Activated T-cell treated with anti-CD3 and anti-CD28 coated beads, Interleukin-2, amount 50 U/mL, for 72 hours (primary cell): ENCODE measurements at regions not wholly inside any gene's neighbourhood (a gene's known extent, or its start where the extent isn't known, plus 50 kb on each side); places are given as distances from the start of the nearest gene placed in this dataset.
A peak's percentile ranks its signal among the peaks of the same experiment; 100 is the strongest.

Experiments used
- ATAC-seq, 2 donors: fragments of 150-1000 bp; cut with Tn5 transposase; replicated peaks in 1 of 2; 2 replicates each; pipeline ENCODE4 v1.10.0; 2021; ENCODE audit warnings: moderate library complexity in 2 of 2, mild to moderate bottlenecking in 1 of 2
- DNase-seq, 2 donors: peaks; one replicate each; pipeline ENCODE4 v3.0.0; 2021 to 2022; ENCODE audit warnings: mixed read lengths in 1 of 2
- H3K27ac Mint-ChIP-seq: one replicate; pipeline ENCODE4 v1.8.0; 2022; ENCODE audit warnings: mild to moderate bottlenecking, moderate library complexity, mixed read lengths
- H3K27me3 Mint-ChIP-seq: one replicate; pipeline ENCODE4 v1.8.0; 2022; ENCODE audit warnings: low read depth, mixed read lengths
- H3K36me3 Mint-ChIP-seq, 2 donors: one replicate each; pipeline ENCODE4 v1.8.0; 2022; ENCODE audit warnings: mixed read lengths in 2 of 2, mild to moderate bottlenecking in 1 of 2; ENCODE audit not compliant: insufficient read depth in 2 of 2
- H3K4me1 Mint-ChIP-seq: one replicate; pipeline ENCODE4 v1.8.0; 2022; ENCODE audit warnings: low read depth, mixed read lengths
- H3K4me3 Mint-ChIP-seq, 2 donors: one replicate each; pipeline ENCODE4 v1.8.0; 2022; ENCODE audit warnings: mild to moderate bottlenecking in 2 of 2, mixed read lengths in 2 of 2, moderate library complexity in 2 of 2
- H3K9me3 Mint-ChIP-seq, 2 donors: one replicate each; pipeline ENCODE4 v1.8.0; 2022; ENCODE audit warnings: mixed read lengths in 2 of 2

DNA sequence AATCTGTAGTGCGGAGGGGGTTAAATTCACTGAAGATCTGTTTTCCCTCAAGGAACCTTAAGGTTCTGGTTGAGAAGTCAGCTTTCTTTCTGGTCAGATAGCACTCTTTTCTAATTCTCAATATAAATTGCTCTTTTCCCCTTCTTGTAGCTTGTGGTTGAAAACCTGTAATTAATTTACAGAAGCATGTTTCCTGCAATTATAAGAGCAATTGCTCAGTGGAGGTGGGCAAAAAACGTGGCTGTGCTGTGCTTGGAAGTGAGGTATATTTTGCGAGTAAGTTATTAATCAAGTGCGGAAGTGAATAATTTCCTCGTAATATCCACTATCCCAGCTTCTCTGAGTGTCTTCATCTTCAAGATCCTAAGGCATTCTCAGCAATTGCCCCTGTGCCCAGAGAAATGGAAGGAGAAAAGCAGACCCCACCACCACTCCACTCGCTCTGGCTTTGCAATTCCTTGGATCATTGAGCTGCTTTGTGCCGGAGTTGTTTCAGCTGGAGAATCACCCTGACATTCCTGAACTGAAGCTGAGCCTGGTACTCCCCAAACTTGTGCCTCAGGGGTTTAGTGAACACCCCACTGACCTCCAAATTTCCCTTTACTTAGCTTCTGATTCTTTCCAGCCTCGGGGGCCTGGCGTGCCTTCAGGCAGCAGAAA, 140.6 kb downstream of the LRRC70 start:
- H3K27me3 Mint-ChIP-seq = peaks cover 21% of the 10 kb centered on the region
- H3K4me1 Mint-ChIP-seq = no peaks in the 10 kb centered on the region
- DNase-seq (no peak), ATAC-seq (no peak)
- no peaks in the 10 kb centered on the region for H3K9me3 Mint-ChIP-seq
- H3K4me3 Mint-ChIP-seq = no peak overlapping the region
- H3K36me3 Mint-ChIP-seq = no peaks in the 10 kb centered on the region
- no peak overlapping the region for H3K27ac Mint-ChIP-seq

DNA sequence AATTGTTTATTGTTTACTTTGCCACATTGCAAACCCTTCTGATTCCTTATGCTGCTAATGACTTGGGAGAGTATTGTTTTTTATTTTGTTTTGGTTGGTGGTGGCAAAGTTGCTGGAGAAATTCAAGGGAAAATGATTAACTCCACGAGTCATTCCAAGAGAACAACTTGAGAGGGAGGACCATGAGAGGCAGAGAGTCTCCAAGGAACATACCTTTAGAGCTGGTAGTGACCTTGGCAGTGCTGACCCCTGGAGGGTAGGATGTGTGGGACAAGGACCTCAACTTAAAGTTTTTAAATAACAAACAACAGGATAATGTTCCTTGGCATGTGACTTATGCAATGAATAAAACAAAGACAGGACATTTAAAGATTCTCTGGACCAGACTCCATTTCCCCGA, 139.7 kb downstream of the LRRC70 start:
- no peaks in the 10 kb centered on the region for H3K4me1 Mint-ChIP-seq
- no peaks in the 10 kb centered on the region for H3K9me3 Mint-ChIP-seq
- no peak overlapping the region for H3K4me3 Mint-ChIP-seq
- DNase-seq (no peak), ATAC-seq (no peak)
- H3K27ac Mint-ChIP-seq = no peak overlapping the region
- peaks cover 21% of the 10 kb centered on the region for H3K27me3 Mint-ChIP-seq
- no peaks in the 10 kb centered on the region for H3K36me3 Mint-ChIP-seq

DNA sequence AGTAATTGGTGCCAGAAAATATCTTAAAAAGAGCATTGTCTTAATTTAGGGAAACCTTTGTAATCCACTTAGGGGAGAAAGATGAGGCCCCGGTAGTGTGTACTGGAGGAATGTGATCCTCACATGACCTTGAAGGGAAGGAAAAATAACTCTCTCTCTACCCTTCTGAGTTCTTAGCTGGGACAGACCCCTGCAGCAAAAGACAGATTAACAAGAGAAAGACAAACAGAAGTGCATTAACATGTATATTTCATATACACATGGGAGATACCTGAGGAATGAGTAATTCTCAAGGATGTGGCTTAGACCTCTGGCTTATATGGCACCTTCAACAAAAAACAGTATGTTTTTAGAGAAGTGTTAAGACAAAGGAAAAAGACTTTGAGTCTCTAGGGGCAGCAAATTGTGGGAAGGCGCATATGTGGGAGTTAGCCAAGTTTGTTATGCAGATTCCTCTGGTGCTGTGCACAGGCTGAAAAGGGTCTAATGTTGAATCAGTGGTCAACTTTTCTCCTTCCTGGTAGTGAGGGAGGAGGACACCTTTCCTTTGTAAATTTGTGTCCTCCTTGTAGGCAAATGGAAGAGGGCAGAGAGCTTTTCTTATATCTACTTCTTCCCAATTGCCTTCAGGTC, 138.8 kb downstream of the LRRC70 start:
- DNase-seq (no peak), ATAC-seq (no peak)
- no peak overlapping the region for H3K27ac Mint-ChIP-seq
- no peaks in the 10 kb centered on the region for H3K36me3 Mint-ChIP-seq
- no peaks in the 10 kb centered on the region for H3K4me1 Mint-ChIP-seq
- no peak overlapping the region for H3K4me3 Mint-ChIP-seq
- no peaks in the 10 kb centered on the region for H3K9me3 Mint-ChIP-seq
- peaks cover 17% of the 10 kb centered on the region for H3K27me3 Mint-ChIP-seq

DNA sequence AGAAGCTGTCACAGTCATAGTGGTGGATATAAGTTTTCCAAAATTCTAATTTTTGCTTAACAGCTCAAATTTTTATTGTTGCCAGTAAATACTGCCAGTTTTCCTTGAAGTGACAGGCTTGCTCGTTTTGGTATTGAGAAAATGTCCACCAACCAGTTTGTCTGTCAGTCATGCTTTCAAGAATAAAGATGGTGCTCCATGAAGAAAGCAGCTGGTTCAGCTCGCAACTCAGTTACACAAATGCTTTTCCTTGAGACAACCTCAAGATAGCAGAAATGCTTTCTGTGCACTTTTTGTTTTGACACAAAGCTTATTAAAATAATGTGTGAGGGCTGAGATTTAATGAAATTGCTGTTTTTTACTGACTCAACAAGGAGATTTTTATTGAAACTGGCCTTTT, 135.7 kb downstream of the LRRC70 start:
- H3K27me3 Mint-ChIP-seq = peaks cover 13% of the 10 kb centered on the region
- no peak overlapping the region for H3K27ac Mint-ChIP-seq

DNA sequence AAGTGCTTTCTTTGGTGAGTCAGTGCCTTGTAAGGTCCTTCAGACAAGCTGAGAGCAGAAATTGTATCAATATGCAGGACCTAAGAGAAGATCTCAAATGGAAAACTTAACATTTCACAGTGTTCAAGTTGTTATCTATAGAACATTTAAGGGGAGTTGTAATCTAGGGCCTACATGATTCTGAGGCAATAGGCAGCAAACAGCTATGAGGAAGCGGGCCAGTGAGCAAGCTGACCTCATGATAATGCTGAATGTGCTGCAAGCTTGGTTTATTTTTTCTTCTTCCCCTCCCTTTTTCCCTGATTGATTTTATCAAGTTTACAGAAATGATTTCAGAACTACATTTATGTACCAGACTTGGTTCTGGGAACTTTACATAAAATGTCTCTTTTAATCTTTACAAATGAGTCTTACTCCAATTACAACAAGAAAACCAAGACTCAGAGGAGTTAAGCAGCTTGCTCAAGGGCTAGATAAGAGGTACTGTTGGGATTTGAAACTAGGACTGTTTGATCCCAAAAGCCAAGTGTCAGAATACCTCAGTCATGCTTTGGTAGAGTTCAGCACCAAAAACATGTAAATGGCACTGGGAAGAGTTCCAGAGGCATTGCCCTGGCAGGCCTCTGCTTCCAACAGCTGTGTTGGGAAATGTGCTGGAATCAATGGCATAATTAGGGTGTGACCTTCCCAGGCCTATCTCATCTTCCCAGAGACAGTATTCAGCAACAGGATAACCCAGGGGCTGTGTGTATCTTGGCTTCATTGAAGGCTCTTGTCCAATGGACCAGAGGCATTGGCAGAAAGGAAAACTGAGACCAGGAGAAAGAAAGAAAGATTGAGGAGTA, 130.1 kb downstream of the LRRC70 start:
- H3K27ac Mint-ChIP-seq = no peak overlapping the region
- H3K9me3 Mint-ChIP-seq = peaks cover 0 to 4% of the 10 kb centered on the region in 2 donors
- H3K27me3 Mint-ChIP-seq = peaks cover 6% of the 10 kb centered on the region
- no peaks in the 10 kb centered on the region for H3K4me1 Mint-ChIP-seq
- H3K36me3 Mint-ChIP-seq = no peaks in the 10 kb centered on the region
- no peak for DNase-seq
- ATAC-seq = no peak
- H3K4me3 Mint-ChIP-seq = no peak overlapping the region

More for the DNA sequence above, 135.7 kb downstream of the LRRC70 start:
- H3K9me3 Mint-ChIP-seq = no peaks in the 10 kb centered on the region
- no peak for DNase-seq
- H3K4me1 Mint-ChIP-seq = no peaks in the 10 kb centered on the region
- no peak for ATAC-seq
- no peak overlapping the region for H3K4me3 Mint-ChIP-seq
- no peaks in the 10 kb centered on the region for H3K36me3 Mint-ChIP-seq

DNA sequence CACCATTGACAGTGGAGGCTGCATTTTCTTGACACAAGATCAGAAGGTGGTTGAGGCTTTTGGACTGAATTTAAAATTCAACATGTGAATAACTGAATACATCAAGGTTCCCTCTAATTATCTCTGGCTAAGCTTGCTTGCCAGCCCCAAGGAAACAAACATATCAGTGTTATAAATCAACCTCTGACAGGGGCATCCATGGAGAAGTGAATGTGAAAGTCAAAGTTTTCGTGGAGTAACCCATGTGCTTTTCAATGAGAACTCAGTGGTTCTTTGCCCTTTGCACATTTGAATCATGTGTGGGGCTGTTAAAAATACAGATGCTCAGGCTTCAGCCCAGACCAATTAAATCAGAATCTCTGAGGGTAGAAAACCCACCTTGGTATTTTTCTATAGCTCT, 128.9 kb downstream of the LRRC70 start:
- DNase-seq (no peak), ATAC-seq (no peak)
- Mint-ChIP-seq H3K27me3 (peaks cover 6% of the 10 kb centered on the region), H3K36me3 (no peaks in the 10 kb centered on the region), H3K27ac (no peak overlapping the region), H3K4me3 (no peak overlapping the region), H3K4me1 (no peaks in the 10 kb centered on the region), H3K9me3 (peaks cover 0 to 4% of the 10 kb centered on the region in 2 donors)

DNA sequence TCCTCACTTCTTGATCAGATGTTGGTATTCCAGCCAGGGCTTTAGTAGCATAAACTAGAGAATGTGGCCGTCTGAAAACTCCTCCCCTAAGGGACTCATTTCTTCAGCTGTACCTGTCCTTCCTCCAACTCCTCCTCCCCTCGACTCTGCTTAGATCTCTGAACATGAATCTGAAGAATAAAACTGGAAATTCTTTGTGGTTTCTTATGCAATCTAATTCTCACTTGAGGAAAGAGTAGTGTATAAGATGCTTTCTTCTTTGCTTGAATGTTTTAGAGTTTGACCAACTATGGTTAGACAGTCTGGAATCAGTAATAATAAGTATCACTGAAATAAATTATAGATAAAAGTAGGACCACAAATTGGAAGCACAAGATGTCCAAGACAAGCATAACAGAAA, 128.5 kb downstream of the LRRC70 start:
- ATAC-seq = no peak
- no peak overlapping the region for H3K27ac Mint-ChIP-seq
- H3K36me3 Mint-ChIP-seq = no peaks in the 10 kb centered on the region
- no peak overlapping the region for H3K4me3 Mint-ChIP-seq
- H3K9me3 Mint-ChIP-seq = peaks cover 0 to 4% of the 10 kb centered on the region in 2 donors
- peaks cover 6% of the 10 kb centered on the region for H3K27me3 Mint-ChIP-seq
- no peak for DNase-seq
- no peaks in the 10 kb centered on the region for H3K4me1 Mint-ChIP-seq

DNA sequence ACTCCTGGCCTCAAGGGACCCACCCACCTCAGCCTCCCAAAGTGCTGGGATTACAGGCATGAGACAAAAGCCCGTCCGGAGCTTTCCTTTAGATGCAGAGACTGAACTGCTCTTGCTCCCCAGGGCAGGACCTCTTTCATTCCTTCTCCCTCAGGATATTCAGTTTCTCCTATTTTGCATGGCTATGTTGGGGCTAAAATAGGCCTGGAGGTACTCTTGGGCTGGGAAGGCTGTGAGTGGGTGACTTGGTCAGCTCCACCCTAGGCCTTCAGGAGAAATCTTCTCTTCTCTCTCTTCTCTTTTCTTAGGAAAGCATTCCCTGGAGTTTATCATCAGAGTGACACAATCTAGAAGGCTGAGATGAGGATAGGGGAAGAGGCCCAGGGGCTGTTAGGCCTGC, 126.4 kb downstream of the LRRC70 start:
- Mint-ChIP-seq H3K4me1 (no peaks in the 10 kb centered on the region), H3K36me3 (no peaks in the 10 kb centered on the region), H3K27me3 (no peaks in the 10 kb centered on the region), H3K9me3 (peaks cover 0 to 4% of the 10 kb centered on the region in 2 donors), H3K27ac (no peak overlapping the region), H3K4me3 (no peak overlapping the region)
- ATAC-seq = no peak
- no peak for DNase-seq

DNA sequence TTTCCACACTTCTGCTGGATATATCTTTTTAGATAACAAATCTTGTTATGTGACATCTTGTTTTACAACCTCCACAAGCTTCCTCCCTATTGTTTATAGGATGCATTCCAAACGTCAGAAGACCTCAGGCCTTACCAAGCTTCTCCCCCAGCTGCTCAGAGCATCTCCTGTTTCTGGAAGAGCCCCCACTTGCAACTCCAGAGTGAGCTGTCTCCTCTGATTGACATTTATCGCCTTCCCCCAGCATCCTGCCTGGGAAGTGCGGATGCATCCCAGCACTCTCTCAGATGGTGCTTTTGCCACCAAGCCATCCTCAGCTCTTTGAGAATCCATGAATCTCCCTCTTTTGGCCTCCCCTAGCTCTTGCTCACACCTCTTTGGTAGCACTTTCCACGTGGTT, 123.5 kb downstream of the LRRC70 start:
- no peaks in the 10 kb centered on the region for H3K27me3 Mint-ChIP-seq
- H3K4me3 Mint-ChIP-seq = no peak overlapping the region
- no peak for DNase-seq
- H3K36me3 Mint-ChIP-seq = no peaks in the 10 kb centered on the region
- H3K9me3 Mint-ChIP-seq = no peaks in the 10 kb centered on the region
- H3K27ac Mint-ChIP-seq = no peak overlapping the region
- H3K4me1 Mint-ChIP-seq = no peaks in the 10 kb centered on the region
- no peak for ATAC-seq

DNA sequence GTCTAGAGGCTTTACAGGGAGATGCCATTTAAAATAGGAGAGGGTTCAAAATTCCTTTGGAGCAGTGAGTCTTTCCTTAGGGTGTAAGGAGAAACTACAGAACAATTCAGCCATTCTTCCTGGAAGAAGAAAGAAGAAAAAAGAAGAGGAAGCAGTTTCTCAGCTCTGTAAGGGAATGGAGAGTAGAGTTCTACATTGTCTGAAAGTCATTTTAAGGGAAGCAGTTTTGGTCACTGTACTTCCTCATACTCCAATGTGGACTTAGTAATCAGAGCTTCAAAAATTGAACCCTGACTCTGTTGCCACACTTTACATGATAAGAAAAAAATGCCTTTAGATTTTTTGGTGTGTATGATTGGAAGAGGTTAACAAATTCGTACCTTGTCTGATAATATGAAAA, 122.4 kb downstream of the LRRC70 start:
- no peak overlapping the region for H3K4me3 Mint-ChIP-seq
- DNase-seq = no peak
- H3K36me3 Mint-ChIP-seq = no peaks in the 10 kb centered on the region
- no peaks in the 10 kb centered on the region for H3K4me1 Mint-ChIP-seq
- ATAC-seq = no peak
- H3K27ac Mint-ChIP-seq = no peak overlapping the region
- H3K27me3 Mint-ChIP-seq = no peaks in the 10 kb centered on the region
- H3K9me3 Mint-ChIP-seq = no peaks in the 10 kb centered on the region

DNA sequence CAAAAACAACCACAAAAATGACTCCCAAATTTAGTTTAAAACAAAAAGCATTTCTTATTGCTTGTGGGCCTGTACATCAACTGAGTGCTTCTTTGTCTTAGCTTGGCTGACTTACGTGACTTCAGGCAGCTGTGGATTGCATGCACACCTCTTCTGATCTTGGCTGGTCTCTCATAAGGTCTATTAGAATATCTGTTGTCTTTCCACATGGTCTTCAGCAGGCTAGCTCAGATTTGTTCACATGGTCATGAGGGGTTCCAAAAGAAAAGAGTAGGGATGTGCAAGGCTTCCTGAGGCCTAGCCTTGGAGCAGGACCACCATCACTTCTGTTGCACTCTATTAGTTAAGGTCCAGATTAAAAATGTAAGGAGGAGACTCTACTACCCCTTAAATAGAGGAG, 120.1 kb downstream of the LRRC70 start:
- H3K27me3 Mint-ChIP-seq = no peaks in the 10 kb centered on the region
- H3K27ac Mint-ChIP-seq = no peak overlapping the region
- no peak overlapping the region for H3K4me3 Mint-ChIP-seq
- DNase-seq (no peak), ATAC-seq (no peak)
- no peaks in the 10 kb centered on the region for H3K36me3 Mint-ChIP-seq
- H3K4me1 Mint-ChIP-seq = no peaks in the 10 kb centered on the region
- no peaks in the 10 kb centered on the region for H3K9me3 Mint-ChIP-seq

DNA sequence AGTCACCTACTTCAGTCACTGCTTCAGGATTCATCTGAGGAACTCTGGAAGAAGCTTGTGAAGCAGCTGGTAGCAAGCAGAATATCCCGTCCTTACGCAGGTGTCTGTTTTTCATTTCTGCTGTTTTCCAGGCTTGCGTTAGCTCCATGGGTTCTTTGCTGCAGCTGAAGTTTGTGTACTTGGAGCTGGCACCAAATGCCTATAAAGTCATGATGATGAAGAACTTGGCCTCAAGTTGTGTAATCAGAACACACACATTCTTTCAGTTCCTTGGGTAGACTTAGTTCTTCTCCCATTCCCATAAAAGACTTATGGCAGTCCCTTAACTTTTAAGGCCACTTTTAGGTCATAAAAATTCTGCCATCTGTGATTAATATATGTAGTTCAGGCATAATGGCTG, 116.7 kb downstream of the LRRC70 start:
- ATAC-seq = no peak
- H3K4me1 Mint-ChIP-seq = peaks cover 2% of the 10 kb centered on the region
- H3K9me3 Mint-ChIP-seq = no peaks in the 10 kb centered on the region
- no peaks in the 10 kb centered on the region for H3K36me3 Mint-ChIP-seq
- DNase-seq = no peak
- H3K27ac Mint-ChIP-seq = no peak overlapping the region
- no peaks in the 10 kb centered on the region for H3K27me3 Mint-ChIP-seq
- no peak overlapping the region for H3K4me3 Mint-ChIP-seq

DNA sequence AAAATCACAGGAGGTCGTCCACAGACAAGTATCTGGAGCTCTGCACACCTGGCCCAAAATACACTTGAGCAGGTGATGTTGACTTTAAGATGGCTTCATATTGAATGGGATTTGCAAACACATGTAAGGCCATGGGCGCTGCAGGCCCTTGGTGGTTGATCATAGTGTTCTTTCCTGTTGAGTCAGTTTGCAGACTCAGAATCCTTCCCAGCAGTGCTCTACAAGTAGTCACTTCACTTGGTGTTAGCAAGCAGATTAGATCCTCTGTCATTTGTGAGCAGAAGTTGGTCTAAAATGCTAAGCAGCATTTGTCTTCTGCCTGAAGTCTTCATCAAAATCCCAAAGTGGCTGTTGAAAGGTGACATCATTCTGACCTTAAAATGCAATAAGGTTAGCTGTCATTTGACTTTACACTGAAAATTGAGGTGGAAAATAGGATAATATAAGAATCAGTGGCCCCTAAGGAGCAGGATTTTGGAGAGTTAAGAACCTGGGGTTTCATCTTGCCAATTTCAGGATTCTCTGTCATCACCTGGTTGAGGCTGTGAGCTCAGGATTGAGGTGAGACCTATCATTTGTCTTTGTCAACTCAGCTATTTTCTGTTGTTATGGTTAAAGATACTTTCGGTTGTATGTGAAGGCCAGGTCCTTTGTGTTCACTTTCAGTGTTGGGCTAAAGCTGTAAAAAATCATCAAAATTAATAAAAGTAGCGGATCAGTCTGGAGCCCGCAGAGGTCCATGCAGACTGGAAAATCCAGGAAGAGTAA, 114.5 kb downstream of the LRRC70 start:
- DNase-seq (no peak), ATAC-seq (peak in 1 of 2 donors; percentile 73)
- H3K4me1 Mint-ChIP-seq = peaks cover 7% of the 10 kb centered on the region
- no peaks in the 10 kb centered on the region for H3K27me3 Mint-ChIP-seq
- H3K36me3 Mint-ChIP-seq = no peaks in the 10 kb centered on the region
- H3K4me3 Mint-ChIP-seq = no peak overlapping the region
- no peaks in the 10 kb centered on the region for H3K9me3 Mint-ChIP-seq
- H3K27ac Mint-ChIP-seq = no peak overlapping the region
